ENCODE measurements at regions not wholly inside any gene's neighbourhood (a gene's known extent, or its start where the extent isn't known, plus 50 kb on each side); places are given as distances from the start of the nearest gene placed in this dataset.

DNA sequence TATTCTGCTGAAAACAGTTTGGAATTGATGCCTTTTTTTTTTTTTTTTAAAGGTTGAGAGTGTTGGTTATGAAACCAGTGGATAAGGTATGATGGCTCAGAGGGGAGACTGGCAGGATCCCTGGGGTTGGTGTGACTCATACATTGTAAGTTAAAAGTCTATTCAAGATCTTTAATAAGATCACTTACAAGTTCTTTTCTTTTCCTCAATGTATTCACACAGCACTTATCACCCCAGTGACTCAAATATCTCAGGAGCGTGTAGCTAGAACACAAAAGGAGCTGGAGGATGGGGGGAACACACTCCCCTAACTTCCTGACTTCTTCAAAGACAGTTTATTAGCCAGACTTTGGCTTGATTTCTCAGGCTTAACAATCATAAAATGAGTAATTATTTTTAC, 285.3 kb downstream of the SV2B start:
- Histone ChIP-seq H3K9ac (ENCODE audit: low read length) (no peak overlapping the region), H3K9me2 (ENCODE audit: insufficient read depth, low read length) (no peaks in the 10 kb centered on the region), H3K27ac (ENCODE audit: low read length) (no peak overlapping the region), H3F3A (ENCODE audit: insufficient read depth, low read length, poor library complexity, severe bottlenecking) (no peaks in the 10 kb centered on the region), H3K27me3 (ENCODE audit: insufficient read depth, low read depth, low read length) (no peaks in the 10 kb centered on the region), H4K20me1 (ENCODE audit: insufficient read depth) (no peaks in the 10 kb centered on the region), H3K4me3 (ENCODE audit: low read length) (no peak overlapping the region), H3K36me3 (ENCODE audit: insufficient read depth, low read length) (no peaks in the 10 kb centered on the region), H3K79me2 (replicated peaks; ENCODE audit: insufficient read depth, low read length) (no peaks in the 10 kb centered on the region), H2AFZ (ENCODE audit: low read depth, low read length) (no peak overlapping the region), H3K9me3 (ENCODE audit: low read length) (no peaks in the 10 kb centered on the region), H3K4me2 (ENCODE audit: low read length) (no peak overlapping the region)
- no peak for TF ChIP-seq MXI1 (conservative IDR thresholded peaks at IDR 0.05; ENCODE audit: poor library complexity, severe bottlenecking)
- TF ChIP-seq EZH2 (IDR thresholded peaks at IDR 0.05; ENCODE audit: borderline replicate concordance, insufficient read depth, low read length, poor library complexity, severe bottlenecking), result no peak
- no peak for TF ChIP-seq SMC3 (conservative IDR thresholded peaks at IDR 0.05; ENCODE audit: poor library complexity)
- no peak for TF ChIP-seq POLR2AphosphoS5 (IDR thresholded peaks at IDR 0.05)
- TF ChIP-seq, protein P1, sequence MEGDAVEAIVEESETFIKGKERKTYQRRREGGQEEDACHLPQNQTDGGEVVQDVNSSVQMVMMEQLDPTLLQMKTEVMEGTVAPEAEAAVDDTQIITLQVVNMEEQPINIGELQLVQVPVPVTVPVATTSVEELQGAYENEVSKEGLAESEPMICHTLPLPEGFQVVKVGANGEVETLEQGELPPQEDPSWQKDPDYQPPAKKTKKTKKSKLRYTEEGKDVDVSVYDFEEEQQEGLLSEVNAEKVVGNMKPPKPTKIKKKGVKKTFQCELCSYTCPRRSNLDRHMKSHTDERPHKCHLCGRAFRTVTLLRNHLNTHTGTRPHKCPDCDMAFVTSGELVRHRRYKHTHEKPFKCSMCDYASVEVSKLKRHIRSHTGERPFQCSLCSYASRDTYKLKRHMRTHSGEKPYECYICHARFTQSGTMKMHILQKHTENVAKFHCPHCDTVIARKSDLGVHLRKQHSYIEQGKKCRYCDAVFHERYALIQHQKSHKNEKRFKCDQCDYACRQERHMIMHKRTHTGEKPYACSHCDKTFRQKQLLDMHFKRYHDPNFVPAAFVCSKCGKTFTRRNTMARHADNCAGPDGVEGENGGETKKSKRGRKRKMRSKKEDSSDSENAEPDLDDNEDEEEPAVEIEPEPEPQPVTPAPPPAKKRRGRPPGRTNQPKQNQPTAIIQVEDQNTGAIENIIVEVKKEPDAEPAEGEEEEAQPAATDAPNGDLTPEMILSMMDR (IDR thresholded peaks at IDR 0.05; ENCODE audit: poor library complexity, severe bottlenecking), result no peak
- TF ChIP-seq, protein P2, sequence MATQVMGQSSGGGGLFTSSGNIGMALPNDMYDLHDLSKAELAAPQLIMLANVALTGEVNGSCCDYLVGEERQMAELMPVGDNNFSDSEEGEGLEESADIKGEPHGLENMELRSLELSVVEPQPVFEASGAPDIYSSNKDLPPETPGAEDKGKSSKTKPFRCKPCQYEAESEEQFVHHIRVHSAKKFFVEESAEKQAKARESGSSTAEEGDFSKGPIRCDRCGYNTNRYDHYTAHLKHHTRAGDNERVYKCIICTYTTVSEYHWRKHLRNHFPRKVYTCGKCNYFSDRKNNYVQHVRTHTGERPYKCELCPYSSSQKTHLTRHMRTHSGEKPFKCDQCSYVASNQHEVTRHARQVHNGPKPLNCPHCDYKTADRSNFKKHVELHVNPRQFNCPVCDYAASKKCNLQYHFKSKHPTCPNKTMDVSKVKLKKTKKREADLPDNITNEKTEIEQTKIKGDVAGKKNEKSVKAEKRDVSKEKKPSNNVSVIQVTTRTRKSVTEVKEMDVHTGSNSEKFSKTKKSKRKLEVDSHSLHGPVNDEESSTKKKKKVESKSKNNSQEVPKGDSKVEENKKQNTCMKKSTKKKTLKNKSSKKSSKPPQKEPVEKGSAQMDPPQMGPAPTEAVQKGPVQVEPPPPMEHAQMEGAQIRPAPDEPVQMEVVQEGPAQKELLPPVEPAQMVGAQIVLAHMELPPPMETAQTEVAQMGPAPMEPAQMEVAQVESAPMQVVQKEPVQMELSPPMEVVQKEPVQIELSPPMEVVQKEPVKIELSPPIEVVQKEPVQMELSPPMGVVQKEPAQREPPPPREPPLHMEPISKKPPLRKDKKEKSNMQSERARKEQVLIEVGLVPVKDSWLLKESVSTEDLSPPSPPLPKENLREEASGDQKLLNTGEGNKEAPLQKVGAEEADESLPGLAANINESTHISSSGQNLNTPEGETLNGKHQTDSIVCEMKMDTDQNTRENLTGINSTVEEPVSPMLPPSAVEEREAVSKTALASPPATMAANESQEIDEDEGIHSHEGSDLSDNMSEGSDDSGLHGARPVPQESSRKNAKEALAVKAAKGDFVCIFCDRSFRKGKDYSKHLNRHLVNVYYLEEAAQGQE (IDR thresholded peaks at IDR 0.05; ENCODE audit: borderline replicate concordance), result no peak
- TF ChIP-seq EP300 (conservative IDR thresholded peaks at IDR 0.05; ENCODE audit: poor library complexity, severe bottlenecking), result no peak
- no peak for TF ChIP-seq RAD21 (conservative IDR thresholded peaks at IDR 0.05)
- TF ChIP-seq TAF1 (IDR thresholded peaks at IDR 0.05; ENCODE audit: low read depth), result no peak

DNA sequence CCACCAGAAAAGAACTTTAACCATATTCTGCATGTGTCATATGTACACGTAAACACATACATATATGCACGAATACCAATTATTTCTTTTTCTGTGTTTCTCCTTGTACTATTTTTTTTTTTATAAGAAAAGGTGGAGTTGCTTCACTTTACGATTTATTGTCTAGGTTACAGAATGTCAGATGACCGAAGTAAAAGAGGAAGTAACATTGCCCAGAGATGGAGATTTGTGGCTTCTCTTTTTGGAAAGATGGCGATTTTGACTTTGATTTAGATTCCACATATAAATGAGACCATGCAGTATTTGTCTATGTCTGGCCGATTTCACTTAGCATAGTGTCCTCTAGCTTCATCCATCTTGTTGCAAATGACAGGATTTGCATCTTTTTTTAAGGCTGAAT, 293.1 kb downstream of the SV2B start:
- TF ChIP-seq, protein P1 (IDR thresholded peaks at IDR 0.05; ENCODE audit: poor library complexity, severe bottlenecking), result no peak
- TF ChIP-seq EZH2 (IDR thresholded peaks at IDR 0.05; ENCODE audit: borderline replicate concordance, insufficient read depth, low read length, poor library complexity, severe bottlenecking) (no peak), TAF1 (IDR thresholded peaks at IDR 0.05; ENCODE audit: low read depth) (no peak), SMC3 (conservative IDR thresholded peaks at IDR 0.05; ENCODE audit: poor library complexity) (no peak), MXI1 (conservative IDR thresholded peaks at IDR 0.05; ENCODE audit: poor library complexity, severe bottlenecking) (no peak), POLR2AphosphoS5 (IDR thresholded peaks at IDR 0.05) (no peak), EP300 (conservative IDR thresholded peaks at IDR 0.05; ENCODE audit: poor library complexity, severe bottlenecking) (no peak), RAD21 (conservative IDR thresholded peaks at IDR 0.05) (no peak)
- TF ChIP-seq, protein P2 (IDR thresholded peaks at IDR 0.05; ENCODE audit: borderline replicate concordance), result no peak
- H2AFZ ChIP-seq (ENCODE audit: low read depth, low read length), result no peak overlapping the region

More for the DNA sequence above, 293.1 kb downstream of the SV2B start:
- no peaks in the 10 kb centered on the region for H3K9me3 ChIP-seq (ENCODE audit: low read length)
- no peak overlapping the region for H3K9ac ChIP-seq (ENCODE audit: low read length)
- no peak overlapping the region for H3K4me2 ChIP-seq (ENCODE audit: low read length)
- no peaks in the 10 kb centered on the region for H3K36me3 ChIP-seq (ENCODE audit: insufficient read depth, low read length)
- H3K79me2 ChIP-seq (replicated peaks; ENCODE audit: insufficient read depth, low read length), result no peaks in the 10 kb centered on the region
- H3K27me3 ChIP-seq (ENCODE audit: insufficient read depth, low read depth, low read length), result no peaks in the 10 kb centered on the region
- H3K4me3 ChIP-seq (ENCODE audit: low read length), result no peak overlapping the region
- no peaks in the 10 kb centered on the region for H4K20me1 ChIP-seq (ENCODE audit: insufficient read depth)
- no peak overlapping the region for H3K27ac ChIP-seq (ENCODE audit: low read length)
- no peaks in the 10 kb centered on the region for H3K9me2 ChIP-seq (ENCODE audit: insufficient read depth, low read length)
- H3F3A ChIP-seq (ENCODE audit: insufficient read depth, low read length, poor library complexity, severe bottlenecking), result no peaks in the 10 kb centered on the region
